ENCODE measurements at regions not wholly inside any gene's neighbourhood (a gene's known extent, or its start where the extent isn't known, plus 50 kb on each side); places are given as distances from the start of the nearest gene placed in this dataset.
"Not testable (repeated sequence)": the region's sequence is repeated elsewhere in the genome, so short reads cannot be mapped to it uniquely, and the experiment has no call there.

DNA sequence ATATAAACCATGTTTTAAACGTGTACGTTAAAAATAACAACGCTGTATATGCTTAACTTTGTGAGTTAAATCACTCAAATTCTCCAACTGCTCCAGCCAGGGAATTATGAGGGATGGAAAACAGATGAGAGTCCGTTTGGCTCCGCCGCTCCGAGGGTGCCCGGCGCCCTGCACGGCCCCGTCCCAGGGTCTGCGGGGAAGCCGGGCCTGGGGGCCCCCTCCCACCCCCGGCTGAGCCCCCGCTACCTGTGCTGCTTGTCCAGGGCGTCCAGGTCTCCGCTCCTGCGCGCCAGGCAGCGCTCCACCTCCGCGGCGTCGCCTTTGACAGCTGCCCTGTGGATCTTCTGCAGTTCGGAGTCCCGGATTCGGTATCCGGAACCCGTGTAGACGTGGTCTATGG is 415.5 kb downstream of the FOXD4L4 start:
- not testable (repeated sequence) for DNase-seq

DNA sequence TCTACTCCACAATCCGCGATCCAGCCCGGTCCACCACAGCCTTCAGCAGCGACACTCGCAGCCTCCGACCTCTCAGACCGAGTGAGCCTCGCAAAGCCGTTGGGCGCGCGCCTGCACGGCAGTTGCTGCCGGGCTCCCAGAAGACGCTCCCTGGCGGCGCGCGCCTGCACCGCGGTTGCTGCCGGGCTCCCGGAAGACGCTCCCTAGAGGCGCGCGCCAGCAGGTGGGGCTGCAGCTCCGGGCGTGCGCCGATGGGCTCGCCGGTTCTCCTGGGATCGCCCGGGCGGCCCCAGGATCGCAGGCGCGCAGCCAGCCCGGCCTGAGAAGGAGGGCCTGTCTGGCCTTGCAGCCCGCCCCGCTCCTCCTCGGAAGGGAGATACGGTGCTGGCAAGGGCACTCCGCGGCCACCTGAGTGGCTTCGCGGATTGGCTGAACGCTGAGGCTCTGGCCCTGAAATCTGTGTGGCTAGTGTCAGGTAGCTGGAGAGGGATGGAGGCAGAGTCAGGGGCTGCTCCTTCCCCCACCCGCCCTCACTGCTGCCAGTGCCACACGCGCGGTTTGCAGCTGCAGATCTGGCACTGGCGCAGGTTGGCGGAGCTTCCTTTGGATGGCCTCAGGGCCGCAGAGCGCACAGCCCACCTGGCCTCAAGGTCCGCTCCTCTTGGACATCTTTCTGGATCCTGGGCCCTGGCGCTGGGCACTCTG is 416.2 kb downstream of the FOXD4L4 start:
- DNase-seq, result peak; percentile 14 to 34 (median 14)

DNA sequence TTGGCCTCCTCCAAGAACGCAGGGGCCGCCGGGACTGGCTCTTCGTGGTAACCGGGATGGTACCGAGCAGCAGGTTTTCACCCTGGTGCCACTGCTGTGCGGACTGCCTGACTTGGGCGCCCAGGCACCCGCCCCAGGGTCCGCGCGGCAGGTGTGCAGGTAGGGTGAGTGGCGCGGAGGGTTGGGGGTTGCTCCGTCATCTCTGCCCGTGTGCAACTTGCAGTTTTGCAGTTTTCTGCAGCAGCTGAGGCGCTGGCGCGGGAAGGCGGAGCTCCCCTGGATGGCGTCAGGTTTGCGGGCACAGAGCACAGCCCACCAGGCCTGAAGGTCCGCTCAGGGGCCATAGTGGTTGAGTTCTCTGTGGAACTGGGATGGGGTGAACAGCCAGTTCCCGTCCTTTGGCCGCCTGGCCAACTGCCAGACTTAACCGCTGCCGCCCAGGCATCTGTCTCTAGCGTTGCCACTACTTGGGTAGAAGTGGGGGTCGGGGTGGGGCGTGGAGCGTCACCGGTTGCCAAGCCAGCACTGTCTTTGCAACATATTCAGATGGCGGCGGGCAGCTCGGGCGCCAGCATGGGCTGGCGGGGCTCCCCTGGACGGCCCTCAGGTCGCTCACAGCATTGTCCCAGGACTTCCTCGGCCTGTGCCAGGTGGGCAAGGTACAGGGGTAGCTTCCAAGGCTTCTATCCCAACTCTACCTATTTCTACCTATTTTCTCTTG is 417.2 kb downstream of the FOXD4L4 start:
- DNase-seq, result not testable (repeated sequence)

DNA sequence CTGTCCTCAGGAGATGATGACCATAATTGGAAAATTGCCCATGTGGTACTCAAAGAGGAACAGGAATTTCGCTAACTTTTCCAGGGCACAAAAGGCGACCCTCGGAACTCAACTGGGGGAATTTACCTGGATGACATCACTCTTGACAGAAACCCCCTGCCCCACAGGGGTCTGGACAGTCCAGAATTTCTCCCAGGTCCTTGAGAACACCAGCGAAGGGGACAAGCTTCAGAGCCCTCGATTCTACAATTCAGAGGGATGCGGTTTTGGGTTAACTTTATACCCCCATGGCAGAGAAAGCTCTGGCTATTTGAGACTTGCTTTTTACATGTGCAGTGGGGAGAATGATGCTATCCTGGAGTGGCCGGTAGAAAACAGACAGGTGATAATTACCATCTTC is 445.4 kb downstream of the FOXD4L4 start:
- DNase-seq, result not testable (repeated sequence)

DNA sequence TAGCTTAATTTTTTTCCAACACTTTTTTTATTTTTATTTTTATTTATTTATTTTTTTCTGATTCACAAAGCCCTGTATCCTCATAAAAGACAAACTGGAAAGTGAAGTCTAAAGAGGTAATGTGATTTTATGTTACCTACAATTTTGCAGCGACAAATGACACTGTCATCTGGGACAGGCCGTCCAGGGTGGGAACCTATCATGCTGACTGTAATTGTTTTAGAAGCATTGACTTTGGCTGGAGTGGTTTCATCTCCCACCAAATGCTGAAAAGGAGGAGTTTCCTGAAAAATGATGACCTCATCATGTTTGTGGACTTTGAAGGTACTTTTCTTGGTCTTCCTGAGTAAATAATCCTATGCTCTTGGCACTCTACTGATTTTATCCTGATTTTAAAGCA is 446.7 kb downstream of the FOXD4L4 start:
- not testable (repeated sequence) for DNase-seq

DNA sequence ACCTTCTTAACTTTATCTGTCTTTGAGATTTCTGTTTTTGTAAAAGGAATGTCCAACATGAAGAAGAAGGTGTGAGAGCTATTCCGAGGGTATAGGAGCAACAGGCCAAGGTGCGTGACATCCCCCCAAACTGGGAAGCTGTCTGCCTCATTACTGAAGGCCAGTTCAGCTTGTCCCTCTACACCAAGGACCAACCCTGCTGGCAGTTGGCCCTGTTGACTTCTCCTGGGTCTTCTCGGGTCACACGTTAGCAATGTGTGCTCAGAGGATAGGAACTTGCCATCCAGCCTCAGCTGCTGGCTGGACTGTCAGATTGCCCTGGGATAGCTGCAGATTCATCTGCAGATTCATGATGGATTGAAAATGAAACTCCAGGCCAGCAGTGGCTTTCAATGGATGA is 460.3 kb downstream of the FOXD4L4 start:
- DNase-seq, result not testable (repeated sequence)

DNA sequence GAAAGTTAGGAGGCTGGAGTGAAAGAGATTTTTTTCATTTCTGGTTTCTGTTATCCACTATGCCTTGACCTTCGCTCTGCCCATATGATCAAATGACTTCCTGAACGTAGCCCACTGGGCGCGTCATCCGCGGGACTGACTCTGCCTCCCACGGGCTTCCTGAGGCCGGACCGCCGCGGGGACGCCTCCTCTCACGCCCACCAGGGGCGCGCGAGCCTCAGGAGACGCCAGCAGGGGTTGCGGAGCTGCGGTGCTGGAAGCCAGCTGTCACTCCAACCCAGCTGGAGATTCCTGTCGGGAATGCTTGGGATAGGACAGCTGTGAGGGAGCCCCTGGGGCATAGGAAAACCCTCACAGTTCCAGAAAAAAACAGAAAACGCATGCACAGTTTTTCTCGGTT is 461.5 kb downstream of the FOXD4L4 start:
- not testable (repeated sequence) for DNase-seq

DNA sequence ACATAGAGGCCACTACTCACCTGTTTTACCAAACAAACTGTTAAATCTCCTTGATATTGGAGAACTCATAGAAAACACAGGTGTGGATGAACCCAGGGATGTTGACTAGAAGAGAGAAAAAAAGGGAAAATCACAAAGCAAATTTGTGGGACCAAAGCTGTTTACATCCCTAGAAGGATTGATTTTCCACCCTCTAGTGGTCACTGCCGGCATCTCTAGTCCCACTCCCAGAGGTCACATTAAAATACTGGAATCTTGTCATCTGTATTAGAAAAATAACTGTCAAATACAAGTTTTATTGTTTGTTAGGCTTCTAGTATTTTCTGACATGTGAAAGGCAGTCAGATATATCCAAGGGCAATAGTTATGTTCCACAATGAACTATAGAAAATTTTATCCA is 469.7 kb downstream of the FOXD4L4 start:
- not testable (repeated sequence) for DNase-seq

DNA sequence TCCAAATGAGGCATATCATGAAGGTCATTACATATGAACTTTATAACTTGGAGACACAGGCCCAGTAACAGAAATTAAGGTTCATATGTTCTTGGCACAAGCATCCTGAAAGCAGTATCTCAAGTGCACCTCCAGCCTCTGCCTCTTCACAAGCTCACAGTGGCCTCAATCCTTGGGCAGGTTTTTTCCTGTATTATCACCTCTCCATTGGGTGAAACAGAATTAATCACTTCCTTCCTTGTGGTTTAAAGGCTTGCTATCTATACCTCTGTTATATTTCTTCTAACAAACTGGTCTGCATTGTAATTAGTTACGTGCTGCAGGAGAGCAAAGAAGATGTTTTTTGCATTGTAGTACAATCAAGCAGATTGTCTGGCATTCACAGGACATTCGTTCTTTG is 471.0 kb downstream of the FOXD4L4 start:
- DNase-seq, result not testable (repeated sequence)

DNA sequence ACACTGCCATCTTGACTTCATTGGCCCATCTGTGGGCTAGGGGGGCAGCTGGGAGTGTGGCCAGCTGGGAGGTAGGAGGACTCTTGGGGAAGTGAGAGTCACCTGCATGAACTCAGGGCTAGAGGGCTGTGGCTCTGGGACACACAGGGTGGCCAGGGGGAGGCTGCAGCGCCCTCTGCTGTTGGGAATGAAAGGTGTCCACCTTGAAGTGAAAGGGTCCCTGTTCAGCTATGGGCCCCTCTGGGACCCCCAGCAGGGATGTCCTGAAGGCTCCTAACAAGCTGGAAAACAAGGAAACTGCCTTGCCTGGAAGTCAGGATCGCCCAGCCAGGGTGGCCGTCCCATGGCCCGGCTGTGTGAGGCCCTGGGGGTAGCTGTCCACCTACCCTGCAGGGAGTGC is 507.8 kb downstream of the FOXD4L4 start:
- not testable (repeated sequence) for DNase-seq

DNA sequence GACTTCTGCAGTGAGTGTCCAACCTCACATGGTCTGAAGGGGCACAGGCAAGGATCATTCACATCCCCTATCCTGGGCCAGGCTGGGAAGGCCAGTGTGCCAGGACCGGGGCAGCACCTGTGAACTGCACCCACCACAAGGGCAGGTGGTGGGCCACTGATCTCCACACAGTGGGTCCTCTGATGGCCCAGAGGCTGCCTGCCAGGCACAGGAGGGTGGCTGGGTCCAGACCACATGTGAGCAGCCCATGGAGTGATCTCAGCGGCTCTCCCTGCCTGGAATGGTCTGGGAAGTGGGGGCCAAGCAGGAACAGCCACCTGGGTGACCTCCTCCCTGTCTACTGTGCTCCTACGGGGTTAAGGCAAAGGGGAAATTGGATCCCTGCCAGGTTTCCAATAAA is 508.5 kb downstream of the FOXD4L4 start:
- not testable (repeated sequence) for DNase-seq

DNA sequence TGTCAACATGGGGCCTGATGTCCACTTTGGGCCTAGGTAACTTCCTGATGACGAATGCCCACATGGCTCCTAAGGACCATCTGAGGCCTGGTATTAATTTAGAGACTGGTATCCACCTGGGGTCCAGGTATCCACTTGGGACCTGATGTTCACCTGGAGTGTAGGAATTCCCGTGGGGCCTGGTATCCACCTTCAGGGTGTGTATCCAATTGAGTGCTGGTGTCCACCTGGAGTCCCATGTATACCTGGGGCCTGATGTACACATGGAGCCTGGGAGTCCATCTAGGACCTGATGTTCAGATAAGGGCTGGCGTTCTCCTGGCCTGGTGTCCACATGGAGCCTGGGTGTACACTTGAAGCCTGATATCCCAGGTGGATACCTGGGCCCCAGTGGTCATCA is 520.6 kb downstream of the FOXD4L4 start:
- DNase-seq, result not testable (repeated sequence)

DNA sequence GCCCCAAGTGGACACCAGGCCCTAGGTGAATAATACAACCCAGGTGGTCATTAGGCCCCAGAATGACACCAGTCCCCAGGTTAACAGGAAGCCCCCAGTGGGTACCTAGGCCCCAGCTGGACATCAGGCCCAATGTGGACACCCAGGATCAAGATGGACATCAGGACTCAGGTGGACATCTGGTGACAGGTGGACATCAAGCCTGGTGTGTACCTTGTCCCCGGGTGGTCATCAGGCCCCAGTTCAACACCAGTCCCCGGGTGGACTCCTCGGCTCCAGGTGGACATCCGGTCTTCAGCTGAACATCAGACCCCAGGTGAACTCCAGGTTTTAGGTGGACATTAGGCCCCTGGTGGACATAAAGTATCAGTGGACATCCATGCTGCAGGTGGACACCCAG is 524.6 kb downstream of the FOXD4L4 start:
- not testable (repeated sequence) for DNase-seq

DNA sequence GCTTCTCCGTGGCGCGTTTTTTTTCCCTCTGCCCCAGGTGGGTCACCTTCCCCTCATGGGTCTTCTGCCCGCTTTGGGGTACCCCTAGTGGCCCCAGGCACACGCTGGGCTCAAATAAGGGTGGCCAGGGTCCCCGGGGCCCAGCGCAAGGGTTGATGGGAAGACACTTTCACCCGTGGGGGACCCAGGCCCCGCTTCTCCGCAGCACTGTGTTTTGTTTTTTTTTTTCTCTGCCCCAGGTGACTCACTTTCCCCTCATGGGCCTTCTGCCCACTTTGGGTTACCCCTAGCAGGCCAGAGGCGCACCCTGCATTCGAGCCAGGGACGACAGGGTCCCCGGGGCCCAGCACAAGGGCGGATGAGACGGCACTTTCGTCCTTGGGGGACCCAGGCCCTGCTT is 526.7 kb downstream of the FOXD4L4 start:
- not testable (repeated sequence) for DNase-seq

DNA sequence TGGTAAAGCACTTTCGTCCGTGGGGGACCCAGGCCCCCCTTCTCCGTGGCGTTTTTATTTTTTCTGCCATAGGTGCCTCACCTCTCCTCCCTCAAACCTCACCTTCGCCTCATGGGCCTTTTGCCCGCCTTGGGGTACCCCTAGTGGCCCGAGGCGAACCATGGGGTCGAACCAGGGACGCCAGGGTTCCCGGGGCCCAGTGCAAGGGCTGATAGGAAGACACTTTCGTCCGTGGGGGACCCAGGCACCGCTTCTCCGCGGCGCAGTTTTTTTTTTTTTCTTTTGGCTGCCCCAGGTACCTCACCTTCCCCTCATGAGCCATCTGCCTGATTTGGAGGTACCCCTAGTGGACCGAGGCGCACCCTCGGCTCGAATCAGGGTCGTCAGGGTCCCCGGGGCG is 527.8 kb downstream of the FOXD4L4 start:
- DNase-seq, result not testable (repeated sequence)

DNA sequence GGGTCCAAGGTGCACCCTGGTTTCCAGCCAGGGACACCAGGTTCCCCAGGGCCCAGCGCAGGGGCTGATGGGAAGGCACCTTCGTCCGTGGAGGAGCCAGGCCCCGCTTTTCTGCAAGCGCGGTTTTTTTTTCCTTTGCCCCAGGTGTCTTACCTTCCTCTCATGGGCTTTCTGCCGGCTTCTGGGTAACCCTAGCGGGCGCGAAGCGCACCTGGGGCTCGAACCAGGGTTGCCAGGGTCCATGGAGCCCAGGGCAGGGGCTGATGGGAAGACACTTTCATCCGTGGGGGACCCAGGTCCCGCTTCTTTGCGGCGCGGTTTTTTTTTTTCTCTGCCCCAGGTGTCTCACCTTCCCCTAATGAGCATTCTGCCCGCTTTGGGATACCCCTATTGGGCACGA is 529.3 kb downstream of the FOXD4L4 start:
- peak in 1 of 3 donors; percentile 0 for DNase-seq

DNA sequence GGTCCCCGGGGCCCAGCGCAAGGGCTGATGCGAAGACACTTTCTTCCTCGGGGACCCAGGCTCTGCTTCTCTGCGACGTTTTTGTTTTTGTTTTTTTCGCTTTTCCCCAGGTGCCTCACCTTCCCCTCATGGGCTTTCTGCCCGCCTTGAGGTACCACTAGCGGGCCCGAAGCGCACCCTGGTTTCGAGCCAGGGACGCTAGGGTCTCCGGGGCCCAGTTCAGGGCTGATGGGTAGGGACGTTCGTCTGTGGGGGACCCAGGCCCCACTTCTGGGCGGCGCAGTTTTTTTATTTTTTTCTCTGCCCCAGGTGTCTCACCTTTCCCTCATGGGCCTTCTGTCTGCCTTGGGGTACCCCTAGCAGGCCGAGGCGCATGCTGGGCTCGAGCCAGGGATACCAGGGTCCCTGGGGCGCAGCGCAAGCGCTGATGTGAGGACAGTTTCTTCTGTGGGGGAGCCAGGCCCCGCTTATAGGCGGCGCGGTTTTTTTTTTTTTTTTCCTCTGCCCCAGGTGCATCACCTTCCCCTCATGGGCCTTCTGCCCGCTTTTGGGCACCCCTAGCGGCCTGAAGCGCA is 530.0 kb downstream of the FOXD4L4 start:
- not testable (repeated sequence) for DNase-seq

DNA sequence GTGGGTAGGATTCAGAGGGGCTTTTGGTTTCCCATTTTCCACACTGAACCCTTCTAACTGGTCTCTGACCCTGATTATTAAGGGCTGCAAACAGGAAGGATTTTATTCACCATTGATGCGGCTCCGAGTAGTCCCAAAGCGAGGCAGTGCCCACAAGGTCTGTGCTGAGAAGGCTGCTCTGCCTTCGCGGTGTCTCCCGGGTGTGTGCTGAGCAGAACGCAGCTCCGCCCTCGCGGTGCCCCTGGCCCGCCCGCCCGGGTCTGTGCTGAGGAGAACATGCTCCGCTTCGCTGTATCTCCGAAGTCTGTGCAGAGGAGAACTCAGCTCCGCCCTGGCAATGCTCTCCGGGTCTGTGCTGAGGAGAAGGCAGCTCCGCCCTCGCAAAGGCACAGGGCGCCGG is 530.7 kb downstream of the FOXD4L4 start:
- peak in 1 of 3 donors; percentile 6 for DNase-seq

DNA sequence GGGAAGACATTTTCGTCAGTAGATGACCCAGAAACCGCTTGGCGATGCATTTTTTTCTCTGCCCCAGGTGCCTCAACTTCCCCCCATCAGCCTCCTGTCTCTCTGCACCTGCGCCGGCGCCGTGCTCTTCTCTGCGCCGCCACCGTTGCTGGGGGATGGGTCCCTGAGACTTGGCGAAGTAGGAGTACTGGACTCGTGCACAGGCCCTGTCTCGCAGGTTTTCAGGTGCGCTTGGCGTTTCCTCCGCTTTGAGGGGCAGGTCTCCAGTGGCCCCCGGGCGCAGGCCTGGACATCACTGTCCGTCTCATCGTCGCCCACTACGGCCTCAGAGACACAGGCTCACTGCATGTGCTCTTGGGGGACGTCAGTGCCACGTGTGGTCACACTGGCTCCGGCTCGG is 532.1 kb downstream of the FOXD4L4 start:
- DNase-seq, result not testable (repeated sequence)

DNA sequence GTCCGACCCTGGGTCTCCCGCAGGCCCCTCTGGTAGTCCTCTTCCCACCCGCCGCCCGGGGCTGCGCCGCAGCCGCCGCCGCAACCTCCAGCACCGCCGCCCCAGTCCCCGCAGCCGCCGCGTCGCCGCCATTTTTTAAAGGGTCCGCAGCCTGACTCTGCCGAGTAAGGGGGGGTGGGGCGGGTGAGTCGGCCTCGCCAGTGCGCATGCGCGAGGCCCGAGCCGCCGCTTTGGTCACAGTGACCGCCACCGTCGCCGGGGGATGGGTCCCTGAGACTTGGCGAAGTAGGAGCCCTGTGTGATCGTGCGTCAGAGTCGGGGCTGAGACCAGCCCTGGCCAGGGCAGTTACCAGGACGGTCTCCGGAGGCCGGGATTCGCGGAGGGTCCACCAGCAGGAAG is 532.8 kb downstream of the FOXD4L4 start:
- DNase-seq, result not testable (repeated sequence)

DNA sequence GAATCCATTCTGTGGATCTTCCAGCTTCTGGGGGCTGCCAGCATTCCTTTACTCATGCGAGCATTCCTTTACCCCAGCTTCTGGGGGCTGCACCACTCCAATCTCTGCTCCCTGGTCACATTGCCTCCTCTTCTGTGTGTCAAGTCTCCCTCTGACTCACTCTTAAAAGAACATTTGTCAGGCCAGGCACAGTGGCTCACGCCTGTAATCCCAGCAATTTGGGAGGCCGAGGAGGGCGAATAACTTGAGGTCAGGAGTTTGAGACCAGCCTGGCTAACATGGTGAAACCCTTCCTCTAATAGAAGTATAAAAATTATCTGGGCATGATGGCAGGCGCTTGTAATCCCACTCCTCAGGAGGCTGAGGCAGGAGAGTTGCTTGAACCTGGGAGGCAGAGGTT is 541.9 kb downstream of the FOXD4L4 start:
- DNase-seq, result not testable (repeated sequence)

Measured in muscle of back (tissue), 3 donors.